IMR-90 (cell line): ENCODE measurements at regions not wholly inside any gene's neighbourhood (a gene's known extent, or its start where the extent isn't known, plus 50 kb on each side); places are given as distances from the start of the nearest gene placed in this dataset.

ENCODE experiments used
- ATAC-seq: fragments of 200-7000 bp; cut with Tn5 transposase; 2 replicates; pipeline ENCODE4 v1.9.1; 2020; ENCODE audit warnings: low read depth, mild to moderate bottlenecking, moderate library complexity
- BruUV-seq: library from RNA; stranded (reverse); fragments of 400-500 nt; replicated peaks from 2 replicates; lab custom pipeline; 2021; lab: Mats Ljungman, UMichigan
- CTCF ChIA-PET: fragments of 300-600 bp; formaldehyde crosslinking; extraction: SDS; loops from one replicate; lab custom pipeline; 2021; ENCODE audit warnings: antibody characterized with exemption; lab: Yijun Ruan, JAX
- POLR2A ChIA-PET: fragments of 300-600 bp; sonication (Branson Sonifier 250); formaldehyde crosslinking; loops from one replicate; lab custom pipeline; 2022; ENCODE audit warnings: antibody characterized with exemption; ENCODE audit not compliant: unreplicated experiment; lab: Charles Lee
- DNase-seq: peaks from one replicate; pipeline ENCODE4 v3.0.0; 2013
- H2AFZ ChIP-seq: replicated peaks from 2 replicates; pipeline ENCODE3; 2013; ENCODE audit warnings: low read length, mild to moderate bottlenecking; ENCODE audit not compliant: poor library complexity
- H2AK5ac ChIP-seq: 2 replicates; pipeline ENCODE4 v1.6.1; 2013; ENCODE audit warnings: low read depth, low read length, inconsistent platforms
- H2AK9ac ChIP-seq: replicated peaks from 2 replicates; pipeline ENCODE3; 2013; ENCODE audit warnings: mild to moderate bottlenecking, low read depth, low read length, moderate library complexity; ENCODE audit not compliant: poor library complexity
- H2BK120ac ChIP-seq: 2 replicates; pipeline ENCODE4 v1.6.1; 2013; ENCODE audit warnings: low read depth, low read length, inconsistent platforms
- H2BK15ac ChIP-seq: 3 replicates; pipeline ENCODE4 v1.6.1; 2013; ENCODE audit warnings: low read depth, low read length, inconsistent platforms
- H2BK20ac ChIP-seq: 2 replicates; pipeline ENCODE4 v1.6.1; 2013; ENCODE audit warnings: low read depth, mild to moderate bottlenecking, inconsistent platforms, low read length, moderate library complexity
- H2BK5ac ChIP-seq: 2 replicates; pipeline ENCODE4 v1.6.1; 2013; ENCODE audit warnings: mild to moderate bottlenecking, low read depth, low read length, inconsistent platforms; ENCODE audit not compliant: poor library complexity, severe bottlenecking
- H3K14ac ChIP-seq: replicated peaks from 2 replicates; pipeline ENCODE4 v1.6.1; 2013; ENCODE audit warnings: low read depth, low read length, inconsistent platforms
- H3K18ac ChIP-seq: 2 replicates; pipeline ENCODE4 v1.6.1; 2013; ENCODE audit warnings: low read depth, low read length, control low read depth
- H3K23ac ChIP-seq: 2 replicates; pipeline ENCODE4 v1.6.1; 2013; ENCODE audit warnings: low read depth, low read length, inconsistent platforms
- H3K27ac ChIP-seq: 2 replicates; pipeline ENCODE4 v1.5.1; 2013; ENCODE audit warnings: mild to moderate bottlenecking, control low read depth, low read length; ENCODE audit not compliant: insufficient read depth
- H3K27me3 ChIP-seq: 2 replicates; pipeline ENCODE4 v1.6.1; 2013; ENCODE audit warnings: low read length; ENCODE audit not compliant: control insufficient read depth, insufficient read depth
- H3K36me3 ChIP-seq: 2 replicates; pipeline ENCODE4 v1.6.1; 2013; ENCODE audit warnings: low read length, mixed read lengths; ENCODE audit not compliant: control insufficient read depth, insufficient read depth
- H3K4ac ChIP-seq: 2 replicates; pipeline ENCODE4 v1.6.1; 2013; ENCODE audit warnings: low read depth, low read length, inconsistent platforms
- H3K4me1 ChIP-seq: 2 replicates; pipeline ENCODE4 v1.6.1; 2013; ENCODE audit warnings: low read length, mixed read lengths; ENCODE audit not compliant: control insufficient read depth, insufficient read depth
- H3K4me2 ChIP-seq: 2 replicates; pipeline ENCODE4 v1.6.1; 2013; ENCODE audit warnings: low read depth, mild to moderate bottlenecking, control low read depth, low read length, moderate library complexity
- H3K4me3 ChIP-seq: 2 replicates; pipeline ENCODE4 v1.5.1; 2013; ENCODE audit warnings: low read depth, mild to moderate bottlenecking, control low read depth, low read length, moderate library complexity; ENCODE audit not compliant: insufficient read depth
- H3K56ac ChIP-seq: 2 replicates; pipeline ENCODE4 v1.6.1; 2013; ENCODE audit warnings: low read length, inconsistent platforms; ENCODE audit not compliant: insufficient read depth; ENCODE audit errors: extremely low read depth
- H3K79me1 ChIP-seq, 2 experiments: 2 replicates each; pipeline ENCODE4 v1.6.1; 2013; ENCODE audit warnings: low read length in 2 of 2, inconsistent platforms in 1 of 2, low read depth in 1 of 2
- H3K9ac ChIP-seq: 2 replicates; pipeline ENCODE4 v1.6.1; 2013; ENCODE audit warnings: low read depth, low read length, control low read depth
- H3K9me1 ChIP-seq: 2 replicates; pipeline ENCODE4 v1.6.1; 2013; ENCODE audit warnings: low read length, inconsistent platforms; ENCODE audit not compliant: insufficient read depth
- H3K9me3 ChIP-seq: 2 replicates; pipeline ENCODE4 v1.6.1; 2013; ENCODE audit warnings: low read length; ENCODE audit not compliant: control insufficient read depth, insufficient read depth
- H4K20me1 ChIP-seq: 2 replicates; pipeline ENCODE4 v1.6.1; 2013; ENCODE audit warnings: low read length, inconsistent platforms; ENCODE audit not compliant: insufficient read depth
- H4K5ac ChIP-seq: 2 replicates; pipeline ENCODE4 v1.6.1; 2013; ENCODE audit warnings: mild to moderate bottlenecking, low read depth, low read length, control low read depth
- H4K8ac ChIP-seq, 2 experiments: 2 replicates each; pipeline ENCODE4 v1.6.1; 2013; ENCODE audit warnings: low read depth in 2 of 2, low read length in 2 of 2, control low read depth in 1 of 2, inconsistent platforms in 1 of 2
- H4K91ac ChIP-seq: 2 replicates; pipeline ENCODE4 v1.6.1; 2013; ENCODE audit warnings: low read depth, low read length, inconsistent platforms; ENCODE audit not compliant: insufficient read depth
- BHLHE40 ChIP-seq: fragments of 150-350 bp; IDR thresholded peaks from 2 replicates; pipeline ENCODE4 v1.6.1; 2016; ENCODE audit warnings: mild to moderate bottlenecking, low read depth, low read length
- CEBPB ChIP-seq: IDR thresholded peaks from 2 replicates; pipeline ENCODE4 v1.6.1; 2012; ENCODE audit warnings: low read depth, low read length, improper control_type of control experiment
- CHD1 ChIP-seq: IDR thresholded peaks from 2 replicates; pipeline ENCODE4 v1.6.1; 2012; ENCODE audit warnings: low read depth, low read length, improper control_type of control experiment
- CTCF ChIP-seq: conservative IDR thresholded peaks from 2 replicates; pipeline ENCODE4 v1.5.1; 2012; ENCODE audit warnings: mild to moderate bottlenecking, low read depth, low read length, improper control_type of control experiment
- ELK1 ChIP-seq: fragments of 150-350 bp; IDR thresholded peaks from 2 replicates; pipeline ENCODE4 v1.6.1; 2016; ENCODE audit warnings: low read depth, mild to moderate bottlenecking, low read length, moderate library complexity, borderline replicate concordance
- FOS ChIP-seq: fragments of 150-350 bp; IDR thresholded peaks from 2 replicates; pipeline ENCODE4 v1.6.1; 2016; ENCODE audit warnings: low read depth, low read length
- MAFK ChIP-seq: IDR thresholded peaks from 2 replicates; pipeline ENCODE4 v1.6.1; 2012; ENCODE audit warnings: low read depth, low read length, improper control_type of control experiment
- MAZ ChIP-seq: IDR thresholded peaks from 2 replicates; pipeline ENCODE4 v1.6.1; 2012; ENCODE audit warnings: low read depth, mild to moderate bottlenecking, low read length, improper control_type of control experiment, moderate library complexity, borderline replicate concordance
- MXI1 ChIP-seq: IDR thresholded peaks from 2 replicates; pipeline ENCODE4 v1.6.1; 2012; ENCODE audit warnings: low read depth, mild to moderate bottlenecking, low read length, moderate library complexity, borderline replicate concordance
- NFE2L2 ChIP-seq: fragments of 150-350 bp; IDR thresholded peaks from 2 replicates; pipeline ENCODE4 v1.6.1; 2016; ENCODE audit warnings: low read depth, mild to moderate bottlenecking, low read length
- POLR2A ChIP-seq: IDR thresholded peaks from 2 replicates; pipeline ENCODE4 v1.6.1; 2012; ENCODE audit warnings: mild to moderate bottlenecking, low read depth, low read length
- RAD21 ChIP-seq: IDR thresholded peaks from 2 replicates; pipeline ENCODE4 v1.6.1; 2012; ENCODE audit warnings: low read length, improper control_type of control experiment
- RCOR1 ChIP-seq: IDR thresholded peaks from 2 replicates; pipeline ENCODE4 v1.6.1; 2012; ENCODE audit warnings: mild to moderate bottlenecking, low read length, improper control_type of control experiment; ENCODE audit not compliant: insufficient replicate concordance
- RFX5 ChIP-seq: IDR thresholded peaks from 2 replicates; pipeline ENCODE4 v1.8.0; 2012; ENCODE audit warnings: low read depth, mild to moderate bottlenecking, low read length, moderate library complexity
- SMC3 ChIP-seq: fragments of 150-350 bp; IDR thresholded peaks from 2 replicates; pipeline ENCODE4 v1.6.1; 2016; ENCODE audit warnings: low read depth, mild to moderate bottlenecking, antibody characterized with exemption, low read length, moderate library complexity
- USF2 ChIP-seq: fragments of 150-350 bp; IDR thresholded peaks from 2 replicates; pipeline ENCODE4 v1.6.1; 2017; ENCODE audit warnings: mild to moderate bottlenecking, antibody characterized with exemption, low read length, low read depth
- WGBS, 2 experiments: methylation state at CpG; one replicate each; pipeline versions ENCODE4 v1.1.5 to v1.1.7; 2013; ENCODE audit warnings: missing lambda C conversion rate in 2 of 2; ENCODE audit not compliant: insufficient read length in 1 of 2; ENCODE audit errors: extremely low coverage in 2 of 2; 5-methylcytosine and 5-hydroxymethylcytosine counted together
- dilution Hi-C: fragments of 300-500 bp; cut with HindIII; formaldehyde crosslinking; loops from one replicate; pipeline ENCODE4 v1.14.3; 2018; ENCODE audit warnings: low sequenced_read_pairs; ENCODE audit not compliant: unreplicated experiment
- in situ Hi-C: fragments of 300-500 bp; cut with MboI; formaldehyde crosslinking; loops from 3 replicates; pipeline ENCODE4 v1.14.3; 2019; ENCODE audit warnings: low sequenced_read_pairs, inconsistent platforms, mixed read lengths
- intact Hi-C: fragments of 100-400 bp; cut with micrococcal nuclease; formaldehyde crosslinking; loops from 2 replicates; pipeline ENCODE4 v1.10.0; 2022

- Histone ChIP-seq H4K8ac (no peak overlapping the region), H4K5ac (no peak overlapping the region), H2AFZ (no peak overlapping the region), H4K91ac (no peak overlapping the region), H3K56ac (no peak overlapping the region), H3K4ac (no peak overlapping the region), H3K18ac (no peak overlapping the region), H3K9me3 (peaks cover 3% of the 10 kb centered on the region; the same call in 1 of the 2 replicates), H2BK20ac (0 out of 2 replicates have a peak overlapping the region, but pooled peaks have one; percentile 22), H3K27me3 (no peaks in the 10 kb centered on the region), H2BK120ac (no peak overlapping the region), H2AK5ac (no peak overlapping the region), H3K4me1 (peaks cover 2% of the 10 kb centered on the region), H2AK9ac (no peak overlapping the region), H3K9ac (no peak overlapping the region), H3K36me3 (no peaks in the 10 kb centered on the region), H3K23ac (no peak overlapping the region), H3K79me1 (no peaks in the 10 kb centered on the region), H3K14ac (no peak overlapping the region), H3K9me1 (peaks cover 6% of the 10 kb centered on the region; the same call in 1 of the 2 replicates), H2BK5ac (no peak overlapping the region), H2BK15ac (no peak overlapping the region), H3K4me2 (no peak overlapping the region), H4K20me1 (no peaks in the 10 kb centered on the region), H3K4me3 (no peak overlapping the region), H3K27ac (no peak overlapping the region)
- intact Hi-C loops (no loop called here), in situ Hi-C loops (no loop called here), dilution Hi-C loops (no loop called here)
- TF ChIP-seq BHLHE40, result no peak
- no peak for TF ChIP-seq RCOR1
- TF ChIP-seq CHD1, result no peak
- no peak for TF ChIP-seq NFE2L2
- no peak for TF ChIP-seq CEBPB
- TF ChIP-seq RFX5, result no peak
- no peak for TF ChIP-seq MAFK
- no peak for TF ChIP-seq MAZ
- TF ChIP-seq USF2, result no peak
- TF ChIP-seq FOS, result no peak
- no peak for TF ChIP-seq POLR2A
- TF ChIP-seq SMC3, result no peak
- TF ChIP-seq ELK1, result no peak
- TF ChIP-seq MXI1, result no peak
- no peak for TF ChIP-seq CTCF
- no peak for TF ChIP-seq RAD21
- ChIA-PET CTCF (no interaction called here), POLR2A (no interaction called here)
- 100% methylated on average over 1 of the region's 3 CpGs; no CpG with 5 or more reads in 1 of the 2 experiments for WGBS, 2 experiments
- BruUV-seq, result no TSS peak
- DNase-seq (no peak), ATAC-seq (no peak)
Observed at GRCh38 chr1:218667781-218668516, 322.8 kb downstream of the TGFB2 start.
